HG02885 (cell line): ENCODE measurements at regions not wholly inside any gene's neighbourhood (a gene's known extent, or its start where the extent isn't known, plus 50 kb on each side); places are given as distances from the start of the nearest gene placed in this dataset.

Experiments used
- ATAC-seq: cut with Tn5 transposase; IDR thresholded peaks from one replicate; pipeline ENCODE4 v1.9.1; 2021; ENCODE audit warnings: mild to moderate bottlenecking; ENCODE audit not compliant: unreplicated experiment, poor library complexity

DNA sequence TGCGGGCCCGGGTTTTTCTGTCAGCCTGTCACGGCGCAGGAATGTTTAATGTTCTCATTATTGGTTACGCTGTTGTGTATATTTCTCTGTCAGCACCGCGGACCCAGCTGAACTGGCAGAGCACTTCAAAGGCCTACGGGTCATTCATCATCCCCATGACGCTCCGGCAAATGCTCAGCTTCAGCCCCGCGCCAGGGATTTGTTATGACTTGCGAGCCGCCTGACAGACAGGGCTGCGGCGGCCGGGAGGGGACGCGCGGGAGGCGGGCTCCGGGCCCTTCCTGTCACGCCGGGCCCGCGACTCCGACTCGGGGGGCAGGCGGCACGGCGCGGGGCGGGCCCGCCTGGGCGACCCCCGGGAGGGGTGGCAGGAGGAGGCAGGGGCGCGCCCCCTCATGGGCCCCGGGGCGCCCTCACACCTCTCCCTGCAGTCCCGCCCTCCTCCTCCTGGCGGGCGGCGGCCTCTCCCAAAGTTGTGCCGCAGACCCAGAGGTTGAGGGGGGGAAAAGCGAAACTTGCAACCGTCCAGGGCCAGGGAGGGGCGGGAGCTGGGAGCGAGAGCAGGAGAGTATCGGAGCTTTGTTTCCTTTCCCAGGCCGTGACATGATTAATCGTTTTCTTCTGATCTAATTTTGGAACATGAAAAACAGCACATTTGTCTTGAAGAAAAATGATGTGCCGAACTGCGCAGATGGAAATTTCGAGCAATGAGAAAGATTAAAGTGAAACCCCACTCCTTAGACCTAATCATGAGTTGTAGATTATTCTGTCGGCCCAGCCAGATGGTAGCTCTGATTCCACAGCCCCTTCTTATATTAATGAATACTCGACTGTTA, 59.3 kb upstream of the COMTD1 start:
- peak; percentile 83 for ATAC-seq

DNA sequence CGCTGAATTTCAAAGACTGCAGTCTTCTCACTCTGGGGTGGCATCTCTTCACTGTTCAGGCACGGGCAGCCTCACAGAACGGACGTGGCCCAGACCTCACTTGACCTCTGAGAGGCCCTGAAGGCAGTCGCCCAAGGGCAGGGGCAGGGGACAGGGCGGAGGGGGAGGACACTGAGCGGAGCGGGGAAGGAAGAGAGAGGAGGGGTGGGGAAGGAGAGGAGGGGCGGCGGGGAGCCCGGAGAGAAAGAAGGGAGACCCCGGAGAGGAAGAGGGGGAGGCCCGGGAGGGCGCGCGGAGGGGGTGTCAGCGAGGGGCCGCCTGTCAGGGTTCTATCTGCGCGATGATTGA, 58.7 kb upstream of the COMTD1 start:
- peak; percentile 9 for ATAC-seq

DNA sequence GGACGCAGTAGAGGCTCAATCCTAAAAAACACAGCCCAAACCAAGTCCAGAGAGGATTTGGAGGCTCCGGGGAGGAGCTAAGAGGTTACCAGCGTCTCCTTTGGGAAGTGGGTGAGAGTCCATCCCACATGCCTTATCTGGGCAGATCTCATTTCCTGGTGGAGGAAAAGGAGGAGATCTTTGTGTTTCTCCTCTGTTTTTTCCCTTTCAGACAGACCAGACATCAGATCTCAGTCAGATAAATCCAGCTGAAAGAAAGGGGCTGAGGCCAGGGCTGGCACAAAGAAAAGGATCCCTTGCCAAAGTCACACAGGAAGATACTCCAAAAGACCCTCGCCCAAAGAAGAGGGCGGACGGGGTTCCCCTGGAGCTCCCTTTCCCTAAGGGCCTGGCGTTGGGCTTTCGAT, 58.3 kb upstream of the COMTD1 start:
- ATAC-seq: no peak

DNA sequence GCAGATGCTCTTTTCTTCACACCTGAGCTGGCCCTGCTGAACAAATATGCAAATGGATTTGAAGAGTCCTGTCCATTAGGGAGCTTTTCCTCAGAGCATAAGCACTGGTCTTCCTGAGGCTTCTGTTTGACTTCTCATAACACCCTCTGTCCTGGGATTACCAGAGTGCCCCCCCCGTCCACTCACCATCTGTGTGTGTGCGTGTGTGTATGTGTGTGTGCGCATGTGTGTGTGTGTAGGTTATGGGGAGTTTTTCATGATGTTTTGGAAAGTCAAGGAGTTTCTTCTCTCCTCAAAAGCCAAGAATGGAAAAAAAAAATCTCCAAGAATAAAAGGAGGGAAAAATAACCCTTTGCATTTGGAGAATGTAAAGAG, 57.7 kb upstream of the COMTD1 start:
- ATAC-seq: no peak

DNA sequence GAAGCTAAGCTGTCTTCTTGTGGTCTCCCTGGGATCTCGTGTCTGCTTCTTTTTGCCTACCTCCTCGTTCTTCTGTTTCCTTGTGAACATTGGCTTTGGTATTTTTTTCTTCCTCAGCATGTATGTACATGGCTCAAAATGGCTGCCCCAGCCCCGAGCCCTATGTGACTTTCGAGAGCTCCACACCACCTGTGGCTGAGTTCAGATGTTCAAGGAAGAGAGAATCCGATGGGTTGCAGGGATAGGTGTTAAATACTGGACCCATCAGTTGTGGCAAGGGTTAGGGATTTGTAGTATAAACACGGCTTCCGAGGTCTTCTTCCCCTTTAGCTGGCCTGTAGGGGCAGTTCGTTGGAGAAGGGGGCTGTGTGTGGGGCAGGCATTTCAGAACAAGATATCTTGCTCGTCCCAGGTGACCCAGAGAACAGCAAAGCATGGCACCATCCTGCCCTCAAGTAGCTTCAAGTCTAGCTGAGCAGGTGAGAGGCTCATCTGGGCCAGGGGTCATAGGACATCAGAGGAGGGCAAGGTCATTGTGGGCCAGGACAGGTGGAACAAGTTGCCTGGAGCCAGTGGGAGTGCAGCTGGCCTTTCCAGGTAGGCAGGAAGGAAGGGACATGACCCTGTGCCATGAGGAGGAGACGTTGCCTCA, 57.2 kb upstream of the COMTD1 start:
- no peak for ATAC-seq

DNA sequence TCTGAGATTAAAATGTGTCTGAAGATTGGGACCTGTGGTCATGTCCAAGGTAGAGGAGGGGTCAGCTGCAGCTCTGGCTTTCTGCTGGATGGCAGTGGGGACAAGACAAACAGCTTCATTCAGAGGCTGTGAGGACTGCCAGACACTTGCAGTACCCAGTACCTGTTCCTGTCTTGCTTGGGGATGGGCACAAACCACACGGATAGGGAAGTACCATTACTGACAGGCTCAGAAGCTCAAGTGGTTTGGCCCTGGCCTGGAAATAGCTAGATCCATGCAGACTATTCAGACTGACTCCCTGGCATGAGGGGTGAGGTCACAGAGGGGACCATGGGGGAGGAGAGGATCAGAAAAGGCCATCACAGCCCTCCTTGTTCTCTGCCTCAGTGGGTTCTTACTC, 56.0 kb upstream of the COMTD1 start:
- ATAC-seq: no peak

DNA sequence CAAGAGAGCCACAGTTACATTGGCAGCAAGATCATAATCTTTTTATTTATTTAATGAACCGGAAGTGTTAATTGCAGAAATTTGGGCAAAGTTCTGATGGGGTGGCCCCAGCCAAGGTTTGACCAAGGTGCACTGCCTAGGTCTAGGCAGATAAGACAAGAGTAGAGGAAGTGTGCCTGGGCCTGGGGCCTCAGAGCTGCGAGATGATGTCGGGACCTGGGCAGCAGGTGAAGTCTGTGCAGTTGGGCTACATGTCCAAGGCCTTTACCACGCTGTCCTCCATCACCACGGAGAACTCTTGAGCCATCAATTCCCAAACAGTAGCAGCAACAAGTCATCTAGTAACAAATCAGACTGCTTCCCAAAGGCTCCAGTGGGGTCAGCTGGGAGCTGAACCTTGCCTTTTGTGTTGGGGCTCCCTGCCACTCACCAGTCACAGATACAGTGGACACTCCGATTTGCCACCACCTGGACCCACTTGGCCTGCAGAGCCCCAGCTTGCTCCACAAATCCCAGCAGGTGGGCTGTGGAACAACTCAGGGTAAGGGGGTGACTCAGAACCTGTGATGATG, 52.5 kb upstream of the COMTD1 start:
- no peak for ATAC-seq

DNA sequence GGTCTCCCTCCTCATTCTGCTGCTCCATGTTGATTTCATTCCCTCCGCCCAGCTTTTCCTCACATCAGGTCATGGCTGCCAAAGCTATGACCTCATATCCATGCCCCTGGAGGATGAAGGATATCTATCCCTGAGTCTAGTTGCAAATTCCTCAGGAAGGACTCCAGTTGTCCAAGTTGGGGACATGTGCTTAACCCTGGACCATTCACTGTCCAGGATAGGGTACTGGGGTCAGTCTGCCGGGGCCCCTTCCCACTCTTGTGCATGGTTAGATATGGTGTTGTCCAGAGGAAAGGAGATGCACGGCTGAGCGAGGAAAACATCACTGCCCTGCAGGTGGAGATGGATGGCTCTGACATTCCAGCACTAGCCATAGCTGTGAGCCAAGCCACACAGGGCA, 51.9 kb upstream of the COMTD1 start:
- no peak for ATAC-seq

DNA sequence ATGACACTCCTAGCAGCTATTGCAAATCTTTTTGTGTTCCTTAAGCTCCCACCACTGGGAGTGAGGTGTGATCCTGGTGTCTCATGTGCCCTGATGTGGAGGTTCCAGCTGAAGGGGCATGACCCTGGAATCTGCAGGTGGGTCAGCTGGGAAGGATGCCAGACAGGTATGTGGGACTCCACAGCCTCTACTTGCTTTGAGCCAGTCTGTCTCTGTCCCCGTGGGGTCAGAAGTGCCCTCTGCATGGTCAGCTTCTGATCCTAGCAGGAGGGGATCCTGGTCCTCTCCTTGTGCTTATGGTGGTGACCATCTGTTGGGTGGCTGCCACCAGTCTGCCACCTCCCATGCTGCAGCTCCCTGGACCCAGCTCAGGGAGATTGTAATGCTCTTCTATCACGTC, 51.1 kb upstream of the COMTD1 start:
- no peak for ATAC-seq
